Adrenal gland (tissue), 5 donors: ENCODE measurements at regions not wholly inside any gene's neighbourhood (a gene's known extent, or its start where the extent isn't known, plus 50 kb on each side); places are given as distances from the start of the nearest gene placed in this dataset.

Source experiments
- POLR2A ChIP-seq, 2 donors: fragments of 450-650 bp; IDR thresholded peaks; one replicate each; pipeline ENCODE4 v1.6.1; 2017; ENCODE audit warnings: antibody characterized with exemption in 2 of 2, mild to moderate bottlenecking in 2 of 2, moderate library complexity in 1 of 2
- TF ChIP-seq, protein P1 (sequence below), 6 experiments: fragments of 450-650 bp in 4 of 6; fragments of 200-600 bp in 2 of 6; sonication (generic) in 1 of 6; IDR thresholded peaks; 1 replicate in 5 of 6; 2 replicates in 1 of 6; pipeline versions ENCODE4 v1.5.1 to v1.8.0; 2016 to 2021; ENCODE audit warnings: antibody characterized with exemption in 6 of 6, mild to moderate bottlenecking in 2 of 6, moderate library complexity in 1 of 6
- donor health status: DM: no; HTN: no; CAD: no.

DNA sequence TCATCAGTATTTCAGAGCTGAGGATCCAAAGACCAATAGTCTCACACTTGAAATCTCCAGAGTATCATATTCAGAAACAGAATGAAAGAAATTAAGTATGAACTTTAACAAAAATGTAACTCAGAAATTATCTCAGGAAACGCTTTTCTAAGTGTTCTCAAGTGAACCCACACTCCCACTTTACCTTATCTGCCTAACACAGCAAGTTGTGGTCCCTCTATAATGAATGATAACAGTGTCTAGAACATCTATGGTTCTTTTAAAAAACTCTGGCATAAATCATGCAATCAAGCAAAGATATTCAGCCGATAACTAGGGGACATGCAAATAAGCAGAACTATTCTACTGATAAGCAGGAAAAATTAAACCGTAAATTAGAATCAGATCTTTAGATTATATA is 1574.2 kb downstream of the PLA2G4A start:
- no peak for TF ChIP-seq POLR2A (IDR thresholded peaks at IDR 0.05)
- TF ChIP-seq, protein P1, sequence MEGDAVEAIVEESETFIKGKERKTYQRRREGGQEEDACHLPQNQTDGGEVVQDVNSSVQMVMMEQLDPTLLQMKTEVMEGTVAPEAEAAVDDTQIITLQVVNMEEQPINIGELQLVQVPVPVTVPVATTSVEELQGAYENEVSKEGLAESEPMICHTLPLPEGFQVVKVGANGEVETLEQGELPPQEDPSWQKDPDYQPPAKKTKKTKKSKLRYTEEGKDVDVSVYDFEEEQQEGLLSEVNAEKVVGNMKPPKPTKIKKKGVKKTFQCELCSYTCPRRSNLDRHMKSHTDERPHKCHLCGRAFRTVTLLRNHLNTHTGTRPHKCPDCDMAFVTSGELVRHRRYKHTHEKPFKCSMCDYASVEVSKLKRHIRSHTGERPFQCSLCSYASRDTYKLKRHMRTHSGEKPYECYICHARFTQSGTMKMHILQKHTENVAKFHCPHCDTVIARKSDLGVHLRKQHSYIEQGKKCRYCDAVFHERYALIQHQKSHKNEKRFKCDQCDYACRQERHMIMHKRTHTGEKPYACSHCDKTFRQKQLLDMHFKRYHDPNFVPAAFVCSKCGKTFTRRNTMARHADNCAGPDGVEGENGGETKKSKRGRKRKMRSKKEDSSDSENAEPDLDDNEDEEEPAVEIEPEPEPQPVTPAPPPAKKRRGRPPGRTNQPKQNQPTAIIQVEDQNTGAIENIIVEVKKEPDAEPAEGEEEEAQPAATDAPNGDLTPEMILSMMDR (IDR thresholded peaks at IDR 0.05), result no peak
